ENCODE measurements at regions not wholly inside any gene's neighbourhood (a gene's known extent, or its start where the extent isn't known, plus 50 kb on each side); places are given as distances from the start of the nearest gene placed in this dataset.

DNA sequence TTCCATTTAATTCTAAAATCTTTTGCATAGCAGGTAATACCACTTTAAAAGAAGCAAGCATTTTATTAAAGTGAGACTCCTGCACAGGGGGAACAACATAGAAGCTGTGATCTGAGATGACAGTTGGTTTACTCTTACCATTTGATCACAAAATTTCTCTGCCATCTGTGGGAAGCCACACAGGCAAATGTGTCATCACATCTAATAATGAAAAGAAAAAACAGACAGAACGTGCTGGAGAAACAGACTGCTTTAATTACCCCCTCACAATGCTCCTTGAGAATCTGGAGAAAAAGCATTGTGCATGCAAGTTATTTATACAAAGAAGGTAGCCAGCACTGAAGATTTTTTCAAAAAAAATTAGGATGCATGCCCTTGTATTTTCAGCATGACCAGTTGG lies 165.2 kb upstream of the PTER start:
- TF ChIP-seq SMC3 (conservative IDR thresholded peaks at IDR 0.05; ENCODE audit: insufficient read depth, low read depth, low read length) (no peak), IRF2 (CRISPR knock-in tag; IDR thresholded peaks at IDR 0.05) (no peak), POLR2A (conservative IDR thresholded peaks at IDR 0.05) (no peak), MBD2 (IDR thresholded peaks at IDR 0.05; ENCODE audit: borderline replicate concordance, low read depth) (no peak), TCF7 (IDR thresholded peaks at IDR 0.05; ENCODE audit: borderline replicate concordance) (no peak), ZBTB1 (CRISPR knock-in tag; IDR thresholded peaks at IDR 0.05; ENCODE audit: borderline replicate concordance, low read depth) (no peak), POLR2AphosphoS5 (IDR thresholded peaks at IDR 0.05; ENCODE audit: control insufficient read depth, insufficient read depth, low read depth, low read length) (no peak), ZEB2 (IDR thresholded peaks at IDR 0.05) (no peak)
- TF ChIP-seq, protein P1, sequence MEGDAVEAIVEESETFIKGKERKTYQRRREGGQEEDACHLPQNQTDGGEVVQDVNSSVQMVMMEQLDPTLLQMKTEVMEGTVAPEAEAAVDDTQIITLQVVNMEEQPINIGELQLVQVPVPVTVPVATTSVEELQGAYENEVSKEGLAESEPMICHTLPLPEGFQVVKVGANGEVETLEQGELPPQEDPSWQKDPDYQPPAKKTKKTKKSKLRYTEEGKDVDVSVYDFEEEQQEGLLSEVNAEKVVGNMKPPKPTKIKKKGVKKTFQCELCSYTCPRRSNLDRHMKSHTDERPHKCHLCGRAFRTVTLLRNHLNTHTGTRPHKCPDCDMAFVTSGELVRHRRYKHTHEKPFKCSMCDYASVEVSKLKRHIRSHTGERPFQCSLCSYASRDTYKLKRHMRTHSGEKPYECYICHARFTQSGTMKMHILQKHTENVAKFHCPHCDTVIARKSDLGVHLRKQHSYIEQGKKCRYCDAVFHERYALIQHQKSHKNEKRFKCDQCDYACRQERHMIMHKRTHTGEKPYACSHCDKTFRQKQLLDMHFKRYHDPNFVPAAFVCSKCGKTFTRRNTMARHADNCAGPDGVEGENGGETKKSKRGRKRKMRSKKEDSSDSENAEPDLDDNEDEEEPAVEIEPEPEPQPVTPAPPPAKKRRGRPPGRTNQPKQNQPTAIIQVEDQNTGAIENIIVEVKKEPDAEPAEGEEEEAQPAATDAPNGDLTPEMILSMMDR (IDR thresholded peaks at IDR 0.05 in 2 of 3, conservative IDR thresholded peaks at IDR 0.05 in 1 of 3; ENCODE audit: insufficient read depth in 2 of 3, low read depth in 1 of 3, low read length in 3 of 3), result no peak
